Lung (tissue), 11 donors: ENCODE measurements at regions not wholly inside any gene's neighbourhood (a gene's known extent, or its start where the extent isn't known, plus 50 kb on each side); places are given as distances from the start of the nearest gene placed in this dataset.

Source experiments
- ATAC-seq: fragments of 200-7000 bp; cut with Tn5 transposase; one replicate; pipeline ENCODE4 v1.9.1; 2020; ENCODE audit warnings: moderate number of reproducible peaks; ENCODE audit not compliant: insufficient read depth, low FRiP score
- DNase-seq, 3 donors: peaks; one replicate each; pipeline ENCODE4 v3.0.0-alpha.2; 2013 to 2017
- H3K27ac ChIP-seq, 2 donors: one replicate each; pipeline ENCODE4 v1.5.1; 2013; ENCODE audit warnings: mild to moderate bottlenecking in 2 of 2, moderate library complexity in 2 of 2, control low read depth in 1 of 2, inconsistent platforms in 1 of 2, low read depth in 1 of 2, low read length in 1 of 2
- H3K27me3 ChIP-seq, 3 donors: one replicate each; pipeline ENCODE4 v1.5.1; 2013; ENCODE audit warnings: low read length in 2 of 3; ENCODE audit not compliant: control insufficient read depth in 3 of 3, insufficient read depth in 3 of 3
- H3K36me3 ChIP-seq, 4 donors: one replicate each; pipeline ENCODE4 v1.5.1; 2013; ENCODE audit warnings: low read length in 4 of 4, mild to moderate bottlenecking in 1 of 4, moderate library complexity in 1 of 4; ENCODE audit not compliant: control insufficient read depth in 4 of 4, insufficient read depth in 4 of 4
- H3K4me1 ChIP-seq, 5 donors: one replicate each; pipeline ENCODE4 v1.5.1; 2013; ENCODE audit warnings: low read length in 5 of 5, mild to moderate bottlenecking in 2 of 5, moderate library complexity in 1 of 5; ENCODE audit not compliant: control insufficient read depth in 5 of 5, insufficient read depth in 5 of 5
- H3K4me3 ChIP-seq: one replicate; pipeline ENCODE4 v1.5.1; 2013; ENCODE audit warnings: mild to moderate bottlenecking, control low read depth, moderate library complexity
- H3K9ac ChIP-seq, 2 donors: one replicate each; pipeline ENCODE4 v1.5.1; 2013; ENCODE audit warnings: low read length in 2 of 2, control low read depth in 1 of 2; ENCODE audit not compliant: insufficient read depth in 1 of 2
- H3K9me3 ChIP-seq, 4 donors: one replicate each; pipeline ENCODE4 v1.5.1; 2013; ENCODE audit warnings: low read length in 3 of 4, mild to moderate bottlenecking in 1 of 4, moderate library complexity in 1 of 4; ENCODE audit not compliant: control insufficient read depth in 4 of 4, insufficient read depth in 3 of 4
- WGBS, 2 donors: extraction: QIAGEN DNeasy Blood & Tissue Kit; methylation state at CpG; one replicate each; pipeline ENCODE4 v1.1.7; 2013; 5-methylcytosine and 5-hydroxymethylcytosine counted together
- TF ChIP-seq, protein P1 (sequence below): IDR thresholded peaks from 2 replicates; pipeline ENCODE4 v1.5.1; 2012; ENCODE audit warnings: mild to moderate bottlenecking; ENCODE audit errors: control extremely low read depth, extremely low read depth
- donor health status: control.
- donor health status: control.
- donor health status: Bipolar disorder and iron deficiency.
- donor health status: healthy.
- donor health status: DM: yes; HTN: yes; CAD: no.

DNA sequence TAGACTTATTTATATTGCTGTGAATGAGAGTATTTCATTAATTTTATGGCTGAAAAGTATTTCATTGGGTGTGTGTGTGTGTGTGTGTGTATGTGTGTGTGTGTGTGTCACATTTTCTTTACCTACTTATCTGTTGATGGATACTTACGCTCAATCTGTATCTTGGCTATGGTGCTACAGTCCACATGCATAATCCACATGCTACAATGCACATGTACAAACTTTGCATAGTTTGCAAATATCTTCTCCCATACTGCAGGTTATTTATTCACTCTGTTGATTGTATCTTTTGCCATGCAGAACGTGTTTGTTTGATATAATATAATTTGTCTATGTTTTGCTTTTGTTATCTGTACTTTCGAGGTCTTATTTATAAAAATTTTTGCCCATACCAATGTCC, 167.8 kb downstream of the RAB28 start:
- 90 to 92% methylated on average over 3 of the region's 3 CpGs for WGBS, 2 donors
- TF ChIP-seq, protein P1, sequence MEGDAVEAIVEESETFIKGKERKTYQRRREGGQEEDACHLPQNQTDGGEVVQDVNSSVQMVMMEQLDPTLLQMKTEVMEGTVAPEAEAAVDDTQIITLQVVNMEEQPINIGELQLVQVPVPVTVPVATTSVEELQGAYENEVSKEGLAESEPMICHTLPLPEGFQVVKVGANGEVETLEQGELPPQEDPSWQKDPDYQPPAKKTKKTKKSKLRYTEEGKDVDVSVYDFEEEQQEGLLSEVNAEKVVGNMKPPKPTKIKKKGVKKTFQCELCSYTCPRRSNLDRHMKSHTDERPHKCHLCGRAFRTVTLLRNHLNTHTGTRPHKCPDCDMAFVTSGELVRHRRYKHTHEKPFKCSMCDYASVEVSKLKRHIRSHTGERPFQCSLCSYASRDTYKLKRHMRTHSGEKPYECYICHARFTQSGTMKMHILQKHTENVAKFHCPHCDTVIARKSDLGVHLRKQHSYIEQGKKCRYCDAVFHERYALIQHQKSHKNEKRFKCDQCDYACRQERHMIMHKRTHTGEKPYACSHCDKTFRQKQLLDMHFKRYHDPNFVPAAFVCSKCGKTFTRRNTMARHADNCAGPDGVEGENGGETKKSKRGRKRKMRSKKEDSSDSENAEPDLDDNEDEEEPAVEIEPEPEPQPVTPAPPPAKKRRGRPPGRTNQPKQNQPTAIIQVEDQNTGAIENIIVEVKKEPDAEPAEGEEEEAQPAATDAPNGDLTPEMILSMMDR = no peak
- peaks cover 0 to 2% (median under 1%) of the 10 kb centered on the region in 4 donors for H3K9me3 ChIP-seq
- ATAC-seq (no peak), DNase-seq (no peak)
- no peak overlapping the region for H3K4me3 ChIP-seq
- H3K9ac ChIP-seq = no peak overlapping the region
- no peaks in the 10 kb centered on the region for H3K4me1 ChIP-seq
- H3K36me3 ChIP-seq = no peaks in the 10 kb centered on the region
- no peak overlapping the region for H3K27ac ChIP-seq
- no peaks in the 10 kb centered on the region for H3K27me3 ChIP-seq

DNA sequence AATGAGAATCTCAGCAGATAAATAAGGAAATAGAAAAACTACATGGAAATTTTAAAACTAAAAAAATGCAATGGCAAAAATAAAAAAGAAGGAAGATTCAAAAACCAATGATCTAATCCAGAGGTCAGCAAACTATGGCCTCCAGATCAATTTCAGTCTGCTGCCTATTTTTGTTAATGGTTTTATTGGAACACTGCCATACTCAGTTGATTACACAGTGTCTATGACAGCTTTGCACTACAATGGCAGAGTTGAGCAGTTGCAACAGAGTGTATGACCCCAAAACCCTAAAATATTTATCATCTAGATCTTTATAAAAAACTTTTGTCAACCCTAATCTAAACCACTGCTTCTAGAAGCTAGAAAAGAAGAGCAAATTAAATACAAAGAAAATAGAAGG, 170.3 kb downstream of the RAB28 start:
- TF ChIP-seq, protein P1 = no peak
- Histone ChIP-seq H3K36me3 (no peaks in the 10 kb centered on the region), H3K27me3 (no peaks in the 10 kb centered on the region), H3K9ac (no peak overlapping the region), H3K4me3 (no peak overlapping the region), H3K27ac (no peak overlapping the region), H3K4me1 (peaks cover 0 to 5% (median 0%) of the 10 kb centered on the region in 5 donors), H3K9me3 (no peaks in the 10 kb centered on the region)
- DNase-seq (no peak), ATAC-seq (no peak)

DNA sequence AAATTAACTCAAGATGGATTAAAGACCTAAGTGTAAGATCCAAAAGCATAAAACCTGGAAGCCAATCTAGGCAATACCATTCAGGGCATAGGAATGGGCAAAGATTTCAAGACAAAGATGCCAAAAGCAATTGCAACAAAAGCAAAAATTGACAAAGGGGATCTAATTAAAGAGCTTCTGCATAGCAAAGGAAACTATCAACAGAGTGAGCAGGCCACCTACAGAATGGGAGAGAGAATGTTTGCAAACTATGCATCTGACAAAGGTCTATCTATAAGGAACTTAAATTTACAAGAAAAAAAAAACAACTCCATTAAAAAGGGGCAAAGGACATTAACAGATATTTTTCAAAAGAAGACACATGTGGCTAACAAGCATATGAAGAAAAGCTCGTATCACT, 171.9 kb downstream of the RAB28 start:
- H3K4me1 ChIP-seq = peaks cover 0 to 5% (median 0%) of the 10 kb centered on the region in 5 donors
- H3K9ac ChIP-seq = no peak overlapping the region
- H3K36me3 ChIP-seq = no peaks in the 10 kb centered on the region
- no peak overlapping the region for H3K27ac ChIP-seq
- ATAC-seq (no peak), DNase-seq (no peak)
- H3K9me3 ChIP-seq = no peaks in the 10 kb centered on the region
- no peaks in the 10 kb centered on the region for H3K27me3 ChIP-seq
- 88 to 93% methylated on average over 1 of the region's 1 CpG for WGBS, 2 donors
- H3K4me3 ChIP-seq = no peak overlapping the region
- TF ChIP-seq, protein P1 = no peak

DNA sequence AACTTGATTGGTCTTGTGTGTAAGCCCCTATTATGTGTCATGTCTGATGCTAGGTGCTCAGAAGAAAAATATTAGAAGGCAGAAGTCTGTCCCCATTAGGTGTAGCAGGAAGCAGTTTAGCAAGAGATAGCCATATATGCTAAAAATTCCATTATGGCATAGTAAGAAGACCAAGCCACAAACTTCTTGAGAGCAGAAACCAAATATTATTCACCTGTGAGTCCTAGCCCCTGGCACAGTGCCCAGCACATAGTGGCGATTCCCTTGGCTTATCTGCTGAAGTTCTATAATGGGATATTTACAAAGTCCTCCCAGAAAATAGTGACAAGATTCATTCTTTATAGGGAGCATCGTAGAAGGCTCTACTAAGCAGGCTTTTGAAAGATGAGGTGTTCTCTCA, 174.4 kb downstream of the RAB28 start:
- H3K4me3 ChIP-seq = no peak overlapping the region
- peaks cover 0 to 5% (median 0%) of the 10 kb centered on the region in 4 donors for H3K9me3 ChIP-seq
- no peaks in the 10 kb centered on the region for H3K27me3 ChIP-seq
- no peak for ATAC-seq
- DNase-seq = no peak
- 56 to 76% methylated on average over 2 of the region's 2 CpGs for WGBS, 2 donors
- TF ChIP-seq, protein P1 = no peak
- no peaks in the 10 kb centered on the region for H3K36me3 ChIP-seq
- H3K27ac ChIP-seq = no peak overlapping the region
- no peak overlapping the region for H3K9ac ChIP-seq
- H3K4me1 ChIP-seq = peaks cover 0 to 5% (median 0%) of the 10 kb centered on the region in 5 donors
